ENCODE measurements at regions not wholly inside any gene's neighbourhood (a gene's known extent, or its start where the extent isn't known, plus 50 kb on each side); places are given as distances from the start of the nearest gene placed in this dataset.

- Histone ChIP-seq H3K27me3 (ENCODE audit: control insufficient read depth, insufficient read depth, low read length) (no peaks in the 10 kb centered on the region), H3K36me3 (ENCODE audit: control insufficient read depth, insufficient read depth, low read length) (no peaks in the 10 kb centered on the region), H3K4me3 (ENCODE audit: low read depth, low read length) (no peak overlapping the region)
- ChIA-PET CTCF (interaction anchor here (1.0 to 1.6 kb wide), 2 partner anchors 13 to 30 kb away, joined by 3 to 4 read pairs; no protein-coding TSS in a partner anchor), POLR2A (no interaction called here)
- DNase-seq (ENCODE audit: low read depth) = no peak
- no peak for TF ChIP-seq CTCF (IDR thresholded peaks at IDR 0.05; ENCODE audit: insufficient read depth, low read depth, low read length)
Observed at GRCh38 chr6:165950316-165950715, 217.3 kb downstream of the TBXT start.

GRCh38 chr6:165949324-165949723, 218.3 kb downstream of the TBXT start:
- CTCF ChIA-PET = no interaction called here
- POLR2A ChIA-PET = no interaction called here
- no peak for TF ChIP-seq CTCF (IDR thresholded peaks at IDR 0.05; ENCODE audit: insufficient read depth, low read depth, low read length)

GRCh38 chr6:165944002-165944466, 223.6 kb downstream of the TBXT start:
- ChIA-PET POLR2A (no interaction called here), CTCF (no interaction called here)
- no peak for TF ChIP-seq CTCF (IDR thresholded peaks at IDR 0.05; ENCODE audit: insufficient read depth, low read depth, low read length)
- Histone ChIP-seq H3K4me3 (ENCODE audit: low read depth, low read length) (no peak overlapping the region), H3K27me3 (ENCODE audit: control insufficient read depth, insufficient read depth, low read length) (no peaks in the 10 kb centered on the region), H3K36me3 (ENCODE audit: control insufficient read depth, insufficient read depth, low read length) (no peaks in the 10 kb centered on the region)
- DNase-seq (ENCODE audit: low read depth) = no peak

More at GRCh38 chr6:165949324-165949723, 218.3 kb downstream of the TBXT start:
- Histone ChIP-seq H3K36me3 (ENCODE audit: control insufficient read depth, insufficient read depth, low read length) (no peaks in the 10 kb centered on the region), H3K27me3 (ENCODE audit: control insufficient read depth, insufficient read depth, low read length) (no peaks in the 10 kb centered on the region), H3K4me3 (ENCODE audit: low read depth, low read length) (no peak overlapping the region)
- DNase-seq (ENCODE audit: low read depth) = no peak

GRCh38 chr6:165941786-165942185, 225.9 kb downstream of the TBXT start:
- POLR2A ChIA-PET = no interaction called here
- Histone ChIP-seq H3K36me3 (ENCODE audit: control insufficient read depth, insufficient read depth, low read length) (no peaks in the 10 kb centered on the region), H3K4me3 (ENCODE audit: low read depth, low read length) (no peak overlapping the region), H3K27me3 (ENCODE audit: control insufficient read depth, insufficient read depth, low read length) (no peaks in the 10 kb centered on the region)
- TF ChIP-seq CTCF (IDR thresholded peaks at IDR 0.05; ENCODE audit: insufficient read depth, low read depth, low read length) = no peak
- DNase-seq (ENCODE audit: low read depth) = no peak
- CTCF ChIA-PET = no interaction called here

GRCh38 chr6:165941249-165941775, 226.3 kb downstream of the TBXT start:
- DNase-seq (ENCODE audit: low read depth) = no peak
- CTCF ChIA-PET = no interaction called here
- no peak for TF ChIP-seq CTCF (IDR thresholded peaks at IDR 0.05; ENCODE audit: insufficient read depth, low read depth, low read length)
- H3K4me3 ChIP-seq (ENCODE audit: low read depth, low read length) = no peak overlapping the region
- H3K27me3 ChIP-seq (ENCODE audit: control insufficient read depth, insufficient read depth, low read length) = no peaks in the 10 kb centered on the region
- H3K36me3 ChIP-seq (ENCODE audit: control insufficient read depth, insufficient read depth, low read length) = no peaks in the 10 kb centered on the region
- POLR2A ChIA-PET = no interaction called here
